GM12891 (cell line): ENCODE measurements at regions not wholly inside any gene's neighbourhood (a gene's known extent, or its start where the extent isn't known, plus 50 kb on each side); places are given as distances from the start of the nearest gene placed in this dataset.
"Not testable (repeated sequence)": the region's sequence is repeated elsewhere in the genome, so short reads cannot be mapped to it uniquely, and the experiment has no call there.

Experiments used
- DNase-seq: peaks from one replicate; pipeline ENCODE4 v3.0.0; 2011; ENCODE audit warnings: low spot score; ENCODE audit not compliant: insufficient read length
- FAIRE-seq: peaks from 2 replicates; lab custom pipeline; 2011; peaks lifted over from hg19 to GRCh38; lab: Jason Lieb, UNC
- PAX5 ChIP-seq: IDR thresholded peaks from 2 replicates; pipeline ENCODE4 v1.6.1; 2011; ENCODE audit warnings: low read length, moderate library complexity, mild to moderate bottlenecking; ENCODE audit not compliant: insufficient read depth, severe bottlenecking
- POLR2A ChIP-seq: IDR thresholded peaks from 2 replicates; pipeline ENCODE4 v1.6.1; 2011; ENCODE audit warnings: low read depth, low read length, control low read depth
- POLR2AphosphoS5 ChIP-seq: IDR thresholded peaks from 2 replicates; pipeline ENCODE4 v1.6.1; 2011; ENCODE audit warnings: low read depth, low read length, control low read depth
- POU2F2 ChIP-seq: IDR thresholded peaks from 2 replicates; pipeline ENCODE4 v1.6.1; 2011; ENCODE audit warnings: low read depth, mild to moderate bottlenecking, control low read depth, low read length, moderate library complexity
- SPI1 ChIP-seq: IDR thresholded peaks from 2 replicates; pipeline ENCODE4 v1.6.1; 2011; ENCODE audit warnings: low read depth, low read length, control low read depth
- TAF1 ChIP-seq: IDR thresholded peaks from 2 replicates; pipeline ENCODE4 v1.6.1; 2011; ENCODE audit warnings: low read depth, low read length, control low read depth

DNA sequence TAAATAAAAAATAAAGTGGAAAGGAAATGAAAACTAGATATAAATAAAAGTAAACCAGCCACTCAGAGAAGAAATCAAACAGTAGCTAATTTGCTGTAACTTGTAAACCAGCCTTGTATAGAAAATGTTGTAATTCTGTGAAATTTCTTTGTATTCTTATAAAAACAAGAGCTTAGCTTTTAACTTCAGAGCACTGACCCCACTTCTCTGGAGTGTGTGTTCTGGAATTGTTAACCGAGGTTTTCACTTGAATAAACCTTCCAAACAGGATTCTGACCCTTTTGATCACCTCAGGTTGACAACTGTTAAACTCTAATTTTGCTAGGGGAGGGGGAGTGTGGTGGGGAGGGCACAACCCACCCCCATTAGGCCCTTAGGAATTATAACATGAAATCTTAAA, 151.9 kb upstream of the TRIM24 start:
- DNase-seq, result no peak
- no peak for TF ChIP-seq POLR2A
- FAIRE-seq, result no peak

DNA sequence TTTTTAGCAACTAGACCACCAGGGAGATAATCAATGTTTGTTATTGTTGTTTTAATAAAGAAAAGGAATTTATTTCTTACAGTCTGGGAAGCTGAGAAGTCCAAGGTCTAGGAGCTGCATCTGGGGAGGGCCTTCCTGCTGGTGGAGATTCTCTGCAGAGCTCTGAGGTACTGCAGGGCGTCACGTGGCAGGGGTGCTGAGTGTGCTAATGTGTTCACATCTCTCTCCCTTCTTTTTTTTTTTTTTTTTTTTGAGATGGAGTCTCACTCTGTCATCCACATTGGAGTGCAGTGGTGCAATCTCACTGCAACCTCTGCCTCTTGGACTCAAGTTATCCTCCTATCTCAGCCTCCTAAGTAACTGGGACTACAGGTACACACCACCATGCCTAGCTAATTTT, 150.9 kb upstream of the TRIM24 start:
- no peak for FAIRE-seq
- TF ChIP-seq POLR2A (no peak), TAF1 (no peak), POU2F2 (no peak), PAX5 (no peak), POLR2AphosphoS5 (no peak), SPI1 (no peak)

DNA sequence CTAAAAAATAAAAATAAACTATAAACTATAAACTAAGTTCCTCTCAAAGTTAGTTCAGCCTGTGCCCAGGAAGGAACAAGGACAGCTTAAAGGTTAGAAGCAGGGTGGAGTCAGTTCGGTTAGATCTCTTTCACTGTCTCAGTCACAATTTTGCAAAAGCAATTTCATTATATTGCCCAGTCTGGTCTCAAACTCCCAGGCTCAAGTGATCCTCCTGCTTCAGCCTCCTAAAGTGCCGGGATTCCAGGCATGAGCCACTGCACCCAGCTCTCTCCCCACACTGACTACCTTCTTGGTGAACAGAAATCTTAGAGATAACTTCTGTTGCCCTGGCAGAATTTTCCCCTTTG, 146.3 kb upstream of the TRIM24 start:
- DNase-seq (no peak), FAIRE-seq (no peak)
- TF ChIP-seq TAF1 (no peak), PAX5 (no peak)

More for the DNA sequence above, 150.9 kb upstream of the TRIM24 start:
- no peak for DNase-seq

DNA sequence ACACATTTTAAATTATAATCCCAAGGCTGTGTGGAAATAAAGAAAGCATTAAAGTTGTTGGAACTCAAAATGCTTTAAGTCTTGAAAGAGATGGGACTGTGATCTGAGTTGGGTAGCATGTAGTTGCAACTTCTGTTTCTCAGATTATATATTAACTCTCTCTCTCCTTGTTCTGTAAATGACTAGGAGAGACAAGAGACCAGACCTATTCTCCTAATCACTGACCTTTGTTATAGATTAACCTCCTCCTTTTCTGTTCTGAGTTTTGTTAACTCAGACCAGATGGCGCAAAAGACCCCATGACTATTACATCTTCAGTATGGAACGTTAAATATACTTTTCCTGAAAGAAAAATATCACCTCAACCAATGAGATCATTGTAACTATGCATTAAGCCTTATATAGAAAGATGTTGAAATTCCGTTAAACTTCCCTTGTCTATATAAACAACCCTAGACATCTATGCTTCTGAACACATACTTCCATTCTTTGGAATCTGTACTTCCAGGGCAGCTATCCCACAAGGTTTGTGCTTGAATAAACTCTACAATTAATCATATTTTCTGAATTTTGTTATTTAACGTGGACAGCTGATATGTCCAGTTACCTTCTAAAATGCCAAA, 143.5 kb upstream of the TRIM24 start:
- TF ChIP-seq POLR2AphosphoS5 (no peak), SPI1 (no peak), TAF1 (no peak), PAX5 (no peak), POU2F2 (no peak), POLR2A (no peak)
- DNase-seq, result no peak
- no peak for FAIRE-seq

DNA sequence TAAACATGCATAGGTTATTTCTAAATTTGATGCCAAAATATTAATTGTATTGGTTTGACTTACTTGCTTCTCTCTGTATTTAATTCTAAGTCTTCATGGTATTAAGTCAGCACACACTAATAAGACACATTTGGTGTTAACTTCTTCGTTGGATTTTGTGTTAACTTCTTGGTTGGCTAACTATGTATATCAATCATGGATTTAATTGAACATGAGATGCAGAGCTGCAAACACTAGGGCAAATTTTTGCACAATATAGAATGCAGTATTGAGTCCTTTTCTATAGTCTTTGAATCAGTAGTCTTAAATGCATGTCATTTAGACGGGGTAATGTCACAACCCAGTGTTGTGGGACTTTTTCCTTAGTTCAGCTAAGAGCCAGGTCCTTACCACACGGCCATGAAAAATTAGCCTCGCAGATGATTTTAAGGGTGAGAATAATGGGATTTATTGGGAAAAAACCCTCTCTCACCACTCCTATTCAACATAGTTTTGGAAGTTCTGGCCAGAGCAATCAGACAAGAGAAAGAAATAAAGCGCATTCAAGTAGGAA, 142.9 kb upstream of the TRIM24 start:
- TF ChIP-seq POU2F2 (no peak), TAF1 (no peak), SPI1 (no peak), POLR2A (no peak), PAX5 (no peak), POLR2AphosphoS5 (no peak)
- DNase-seq (no peak), FAIRE-seq (no peak)

DNA sequence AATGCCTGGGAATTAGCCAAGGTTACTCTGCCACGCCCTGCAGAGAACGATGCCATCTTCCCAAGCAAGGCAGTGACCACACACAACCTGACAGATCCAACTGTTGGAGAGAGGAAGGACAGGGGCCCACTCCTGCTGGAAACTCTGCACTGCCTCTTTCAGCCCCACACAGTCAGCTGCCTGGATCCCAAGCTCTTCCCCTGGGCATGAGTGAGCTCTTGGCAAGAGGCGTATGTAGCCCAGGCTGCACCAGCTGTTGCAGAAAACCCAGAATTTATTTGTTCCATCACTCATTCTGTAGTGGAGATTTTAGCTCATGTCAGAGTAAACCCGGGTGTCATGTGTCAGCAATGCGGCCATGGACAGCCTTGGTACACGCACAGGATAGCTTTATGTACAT, 135.1 kb upstream of the TRIM24 start:
- no peak for FAIRE-seq
- DNase-seq, result no peak
- TF ChIP-seq POU2F2 (no peak), SPI1 (no peak), PAX5 (no peak), TAF1 (no peak), POLR2AphosphoS5 (no peak), POLR2A (no peak)

DNA sequence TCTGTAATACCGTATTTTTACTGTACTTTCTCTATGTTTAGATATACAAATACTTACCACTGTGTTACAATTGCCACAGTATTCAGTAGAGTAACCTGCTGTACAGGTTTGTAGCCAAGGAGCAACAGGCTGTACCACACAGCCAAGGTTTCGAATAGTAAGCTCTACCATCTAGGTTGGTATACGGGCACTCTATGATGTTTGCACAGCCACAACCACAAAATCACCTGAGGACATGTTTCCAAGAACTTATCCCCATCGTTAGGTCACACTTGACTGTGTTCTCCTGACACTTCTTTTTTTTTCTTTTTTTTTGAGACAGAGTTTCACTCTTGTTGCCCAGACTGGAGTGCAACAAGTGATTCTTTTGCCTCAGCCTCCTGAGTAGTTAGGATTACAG, 134.6 kb upstream of the TRIM24 start:
- TF ChIP-seq PAX5, result no peak
- no peak for TF ChIP-seq POLR2A
- TF ChIP-seq POLR2AphosphoS5, result no peak
- no peak for TF ChIP-seq SPI1
- TF ChIP-seq TAF1, result no peak
- no peak for TF ChIP-seq POU2F2
- FAIRE-seq (no peak), DNase-seq (no peak)

DNA sequence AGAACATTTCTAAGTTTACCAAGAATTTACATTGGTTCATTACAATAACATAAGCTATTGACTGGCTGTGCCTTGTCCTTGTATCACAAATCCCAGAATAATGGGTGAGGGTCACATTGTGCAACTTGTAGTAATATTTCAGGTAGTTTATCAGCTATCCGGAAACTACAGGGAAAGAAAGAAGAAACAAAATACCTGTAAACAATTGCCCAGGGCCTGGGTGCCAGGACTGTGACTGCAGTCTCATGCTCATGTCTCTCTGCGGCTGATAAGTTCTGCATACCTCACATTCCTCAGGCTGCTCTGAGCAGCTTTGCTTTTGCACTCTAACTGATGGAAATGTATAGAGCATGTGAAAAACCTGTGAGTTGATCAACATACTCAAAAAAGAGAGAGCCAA, 131.8 kb upstream of the TRIM24 start:
- TF ChIP-seq POU2F2 (no peak), POLR2A (no peak), POLR2AphosphoS5 (no peak), TAF1 (no peak), SPI1 (no peak), PAX5 (no peak)
- FAIRE-seq, result no peak
- no peak for DNase-seq

DNA sequence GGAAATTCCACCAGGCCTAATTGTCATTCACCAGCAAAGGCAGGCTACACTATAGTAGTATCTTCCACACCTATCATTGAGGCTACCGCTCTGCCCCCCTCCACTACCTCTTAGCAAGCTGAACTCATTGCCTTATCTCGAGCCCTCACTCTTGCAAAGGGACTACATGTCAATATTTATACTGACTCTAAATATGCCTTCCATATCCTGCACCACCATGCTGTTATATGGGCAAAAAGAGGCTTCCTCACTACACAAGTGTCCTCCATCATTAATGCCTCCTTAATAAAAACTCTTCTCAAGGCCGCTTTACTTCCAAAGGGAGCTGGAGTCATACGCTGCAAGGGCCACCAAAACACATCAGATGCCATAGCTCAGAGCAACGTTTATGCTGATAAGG, 127.2 kb upstream of the TRIM24 start:
- DNase-seq, FAIRE-seq: not testable (repeated sequence)

DNA sequence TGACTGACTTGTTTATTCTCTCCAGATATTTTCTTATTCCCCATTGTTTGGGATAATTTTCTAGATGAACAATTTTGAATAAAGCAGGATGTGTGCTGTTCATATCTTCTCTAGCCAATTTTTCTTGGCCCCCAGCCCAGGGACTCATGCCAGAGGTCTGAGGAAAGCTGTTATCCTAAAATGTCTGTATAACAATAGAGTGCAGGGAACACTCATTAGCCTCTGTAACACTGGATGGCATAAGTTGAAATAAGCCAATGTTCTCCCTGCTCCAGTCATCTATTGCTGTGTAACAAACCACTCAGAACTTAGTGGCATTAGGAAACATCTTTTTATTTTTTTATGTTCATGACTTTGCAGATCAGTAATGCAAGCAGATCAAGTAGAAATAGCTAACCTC, 121.7 kb upstream of the TRIM24 start:
- FAIRE-seq (no peak), DNase-seq (no peak)
- no peak for TF ChIP-seq PAX5
- TF ChIP-seq POLR2AphosphoS5, result no peak
- TF ChIP-seq TAF1, result no peak
- no peak for TF ChIP-seq POLR2A
- TF ChIP-seq SPI1, result no peak
- no peak for TF ChIP-seq POU2F2

DNA sequence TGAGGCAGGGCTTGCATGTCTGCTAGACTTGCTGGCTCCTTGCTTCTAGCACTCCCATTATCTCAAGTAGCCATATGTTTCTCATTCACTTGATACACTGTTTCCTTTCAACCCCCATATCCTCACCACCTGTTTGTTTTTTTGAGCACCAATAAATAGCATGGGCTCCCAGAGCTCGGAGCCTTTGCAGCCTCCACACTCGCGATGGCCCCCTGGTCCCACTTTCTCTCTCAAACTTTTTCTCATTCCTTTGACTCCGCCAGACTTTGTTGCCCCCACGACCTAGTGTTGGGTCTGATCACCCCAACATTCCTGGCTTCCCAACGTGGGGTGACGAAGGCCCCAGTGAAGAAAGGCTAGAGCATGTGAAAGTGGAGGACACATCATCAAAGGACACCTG, 120.8 kb upstream of the TRIM24 start:
- FAIRE-seq, DNase-seq: not testable (repeated sequence)
